Omental fat pad (tissue), 3 donors: ENCODE measurements at regions not wholly inside any gene's neighbourhood (a gene's known extent, or its start where the extent isn't known, plus 50 kb on each side); places are given as distances from the start of the nearest gene placed in this dataset.

Source experiments
- ATAC-seq: fragments of 150-250 bp; one replicate; pipeline ENCODE4 v1.9.1; 2016; ENCODE audit warnings: mild to moderate bottlenecking, moderate library complexity; ENCODE audit not compliant: low FRiP score
- DNase-seq: peaks from one replicate; pipeline ENCODE4 v3.0.0-alpha.2; 2019; ENCODE audit warnings: low spot score
- CTCF ChIP-seq, 3 donors: fragments of 450-650 bp; IDR thresholded peaks; one replicate each; pipeline ENCODE4 v1.5.1; 2016 to 2017; ENCODE audit warnings: antibody characterized with exemption in 3 of 3, mild to moderate bottlenecking in 3 of 3, moderate library complexity in 2 of 3

GRCh38 chr1:233445737-233446136, 118.2 kb downstream of the MAP3K21 start:
- no peak for ATAC-seq
- DNase-seq, result no peak
- TF ChIP-seq CTCF (IDR thresholded peaks at IDR 0.05), result no peak

- DNase-seq (no peak), ATAC-seq (no peak)
- no peak for TF ChIP-seq CTCF (IDR thresholded peaks at IDR 0.05)
Measured at GRCh38 chr1:233446935-233447334, 119.4 kb downstream of the MAP3K21 start.

- TF ChIP-seq CTCF (IDR thresholded peaks at IDR 0.05), result no peak
- no peak for DNase-seq
- ATAC-seq, result no peak
Measured at GRCh38 chr1:233448109-233448689, 120.7 kb downstream of the MAP3K21 start.

- no peak for TF ChIP-seq CTCF (IDR thresholded peaks at IDR 0.05)
- ATAC-seq, result no peak
Measured at GRCh38 chr1:233452724-233453123, 125.2 kb downstream of the MAP3K21 start.

GRCh38 chr1:233453433-233454200, 126.1 kb downstream of the MAP3K21 start:
- no peak for DNase-seq
- no peak for TF ChIP-seq CTCF (IDR thresholded peaks at IDR 0.05)

More at GRCh38 chr1:233452724-233453123, 125.2 kb downstream of the MAP3K21 start:
- no peak for DNase-seq

GRCh38 chr1:233459470-233459945, 132.0 kb downstream of the MAP3K21 start:
- TF ChIP-seq CTCF (IDR thresholded peaks at IDR 0.05), result no peak
- no peak for DNase-seq
- ATAC-seq, result no peak

More at GRCh38 chr1:233453433-233454200, 126.1 kb downstream of the MAP3K21 start:
- no peak for ATAC-seq

- ATAC-seq, result no peak
- TF ChIP-seq CTCF (IDR thresholded peaks at IDR 0.05), result no peak
- DNase-seq, result no peak
Measured at GRCh38 chr1:233459968-233460367, 132.4 kb downstream of the MAP3K21 start.
